ENCODE measurements at regions not wholly inside any gene's neighbourhood (a gene's known extent, or its start where the extent isn't known, plus 50 kb on each side); places are given as distances from the start of the nearest gene placed in this dataset.

DNA sequence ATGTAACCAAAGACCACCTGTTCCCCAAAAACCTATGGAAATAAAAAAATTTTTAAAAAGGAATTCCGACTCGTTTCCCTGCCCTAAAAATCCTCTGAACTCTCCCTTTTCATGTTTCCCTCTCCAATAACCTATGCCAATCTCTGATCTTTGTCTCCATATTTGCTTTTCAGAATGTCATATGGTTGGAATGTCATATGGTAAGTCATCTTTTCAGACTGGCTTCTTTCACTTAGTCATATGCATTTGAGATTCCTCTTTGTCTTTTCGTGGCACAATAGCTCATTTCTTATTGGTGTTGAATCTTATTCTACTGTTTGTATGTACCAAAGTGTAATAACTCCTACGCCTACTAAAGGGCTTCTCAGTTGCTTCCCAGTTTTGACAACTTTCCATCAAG, 117.5 kb downstream of the BACH1 start:
- H2AK5ac ChIP-seq (ENCODE audit: insufficient read length, low read length), result no peak overlapping the region
- no peak overlapping the region for H2BK20ac ChIP-seq (ENCODE audit: low read depth, low read length, poor library complexity, severe bottlenecking)
- H3K27ac ChIP-seq (ENCODE audit: insufficient read length, low read depth, low read length), result no peak overlapping the region
- no peak overlapping the region for H4K91ac ChIP-seq (ENCODE audit: insufficient read length, low read depth, low read length)
- H3K23me2 ChIP-seq (ENCODE audit: insufficient read length, low read depth, low read length, poor library complexity, severe bottlenecking), result no peaks in the 10 kb centered on the region
- no peak overlapping the region for H3K9ac ChIP-seq (ENCODE audit: extremely low read depth, insufficient read length, low read length)
- no peaks in the 10 kb centered on the region for H3K27me3 ChIP-seq (ENCODE audit: insufficient read depth, low read length)
- H3K4ac ChIP-seq (ENCODE audit: low read depth, low read length), result no peak overlapping the region
- H2AFZ ChIP-seq (ENCODE audit: low read length), result no peak overlapping the region
- no peaks in the 10 kb centered on the region for H3K9me3 ChIP-seq (ENCODE audit: control insufficient read depth, low read depth, low read length)
- H3K4me3 Mint-ChIP-seq, result no peak overlapping the region
- TF ChIP-seq, protein P1, sequence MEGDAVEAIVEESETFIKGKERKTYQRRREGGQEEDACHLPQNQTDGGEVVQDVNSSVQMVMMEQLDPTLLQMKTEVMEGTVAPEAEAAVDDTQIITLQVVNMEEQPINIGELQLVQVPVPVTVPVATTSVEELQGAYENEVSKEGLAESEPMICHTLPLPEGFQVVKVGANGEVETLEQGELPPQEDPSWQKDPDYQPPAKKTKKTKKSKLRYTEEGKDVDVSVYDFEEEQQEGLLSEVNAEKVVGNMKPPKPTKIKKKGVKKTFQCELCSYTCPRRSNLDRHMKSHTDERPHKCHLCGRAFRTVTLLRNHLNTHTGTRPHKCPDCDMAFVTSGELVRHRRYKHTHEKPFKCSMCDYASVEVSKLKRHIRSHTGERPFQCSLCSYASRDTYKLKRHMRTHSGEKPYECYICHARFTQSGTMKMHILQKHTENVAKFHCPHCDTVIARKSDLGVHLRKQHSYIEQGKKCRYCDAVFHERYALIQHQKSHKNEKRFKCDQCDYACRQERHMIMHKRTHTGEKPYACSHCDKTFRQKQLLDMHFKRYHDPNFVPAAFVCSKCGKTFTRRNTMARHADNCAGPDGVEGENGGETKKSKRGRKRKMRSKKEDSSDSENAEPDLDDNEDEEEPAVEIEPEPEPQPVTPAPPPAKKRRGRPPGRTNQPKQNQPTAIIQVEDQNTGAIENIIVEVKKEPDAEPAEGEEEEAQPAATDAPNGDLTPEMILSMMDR (conservative IDR thresholded peaks at IDR 0.05), result no peak
- H3K27ac Mint-ChIP-seq, result no peak overlapping the region
- DNase-seq, result no peak
- H3T11ph ChIP-seq (ENCODE audit: low read length), result no peak overlapping the region
- peaks cover 12% of the 10 kb centered on the region in 2 experiments for H3K4me1 Mint-ChIP-seq
- no peak overlapping the region for H4K5ac ChIP-seq (ENCODE audit: insufficient read length, low read depth, low read length)
- no peak overlapping the region for H2BK120ac ChIP-seq (ENCODE audit: low read depth, low read length, poor library complexity, severe bottlenecking)
- no peaks in the 10 kb centered on the region for H3K79me1 ChIP-seq (ENCODE audit: insufficient read depth, low read depth, low read length, poor library complexity, severe bottlenecking)
- no peak overlapping the region for H2BK15ac ChIP-seq (ENCODE audit: low read depth, low read length)
- no peaks in the 10 kb centered on the region for H3K27me3 Mint-ChIP-seq (ENCODE audit: low read depth)
- no peaks in the 10 kb centered on the region for H4K20me1 ChIP-seq (ENCODE audit: control insufficient read depth, insufficient read depth, insufficient read length)
- H3K4me1 ChIP-seq (ENCODE audit: insufficient read depth, low read length), result no peaks in the 10 kb centered on the region; the same call in 1 of the 2 replicates
- no peak overlapping the region for H4K8ac ChIP-seq (replicated peaks; ENCODE audit: insufficient read length, low read depth, low read length)
- no peaks in the 10 kb centered on the region for H3K9me3 Mint-ChIP-seq
- H3K79me2 ChIP-seq (ENCODE audit: insufficient read depth, low read length), result no peaks in the 10 kb centered on the region
- H3K4me2 ChIP-seq (ENCODE audit: insufficient read depth, insufficient read length, low read length), result no peak overlapping the region
- H3K56ac ChIP-seq (ENCODE audit: insufficient read length, low read depth, low read length), result no peak overlapping the region
- no peaks in the 10 kb centered on the region; a peak in 2 of 7 replicates for H3K36me3 Mint-ChIP-seq (ENCODE audit: insufficient read depth in 1 of 3, low read depth in 3 of 3)
- no CpG with 5 or more reads among the region's 4 CpGs for WGBS (ENCODE audit: extremely low coverage, insufficient read length, low lambda C conversion rate)
- H3K18ac ChIP-seq (ENCODE audit: insufficient read length, low read depth, low read length), result no peak overlapping the region
- H2BK12ac ChIP-seq (ENCODE audit: insufficient read length, low read depth, low read length), result no peak overlapping the region
- H3K23ac ChIP-seq (ENCODE audit: insufficient read length, low read depth, low read length), result no peak overlapping the region
- H3K14ac ChIP-seq (ENCODE audit: insufficient read depth, low read length), result no peak overlapping the region
- no peak overlapping the region for H2BK5ac ChIP-seq (ENCODE audit: insufficient read length, low read length)
